ENCODE measurements at regions not wholly inside any gene's neighbourhood (a gene's known extent, or its start where the extent isn't known, plus 50 kb on each side); places are given as distances from the start of the nearest gene placed in this dataset.
A peak's percentile ranks its signal among the peaks of the same experiment; 100 is the strongest.
"Not testable (repeated sequence)": the region's sequence is repeated elsewhere in the genome, so short reads cannot be mapped to it uniquely, and the experiment has no call there.

DNA sequence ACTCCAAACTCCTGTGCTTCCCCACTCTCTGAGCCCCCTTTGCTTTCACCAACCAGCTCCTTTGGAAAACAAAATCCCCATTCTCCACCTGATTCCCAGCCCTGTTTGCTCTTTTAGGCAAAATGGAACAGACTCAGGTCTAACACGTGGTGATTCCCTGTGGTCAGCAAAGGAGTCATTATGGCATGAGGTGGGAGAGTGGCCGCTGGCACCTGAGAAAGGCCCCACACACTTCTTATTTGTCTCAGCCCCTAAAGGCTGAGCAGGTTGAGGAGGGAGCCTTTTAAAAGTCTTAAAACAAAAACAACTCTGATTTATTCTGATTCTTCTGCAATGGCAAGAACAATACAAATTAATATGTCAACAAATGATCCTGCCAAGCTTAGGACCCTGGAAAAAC, 401.2 kb downstream of the TNS1 start:
- Histone ChIP-seq H3K27ac (ENCODE audit: low read length) (no peak overlapping the region), H3K4me3 (ENCODE audit: low read length) (no peak overlapping the region), H3K9me3 (ENCODE audit: control insufficient read depth, low read depth, low read length) (no peaks in the 10 kb centered on the region), H3K36me3 (ENCODE audit: control insufficient read depth, insufficient read depth, low read length) (no peaks in the 10 kb centered on the region), H3K4me1 (ENCODE audit: control insufficient read depth, insufficient read depth, low read length) (no peaks in the 10 kb centered on the region), H3K27me3 (ENCODE audit: control insufficient read depth, insufficient read depth, low read length) (peaks cover 15% of the 10 kb centered on the region)
- no CpG with 5 or more reads among the region's 2 CpGs for WGBS (ENCODE audit: insufficient coverage, low lambda C conversion rate)
- no peak for DNase-seq

DNA sequence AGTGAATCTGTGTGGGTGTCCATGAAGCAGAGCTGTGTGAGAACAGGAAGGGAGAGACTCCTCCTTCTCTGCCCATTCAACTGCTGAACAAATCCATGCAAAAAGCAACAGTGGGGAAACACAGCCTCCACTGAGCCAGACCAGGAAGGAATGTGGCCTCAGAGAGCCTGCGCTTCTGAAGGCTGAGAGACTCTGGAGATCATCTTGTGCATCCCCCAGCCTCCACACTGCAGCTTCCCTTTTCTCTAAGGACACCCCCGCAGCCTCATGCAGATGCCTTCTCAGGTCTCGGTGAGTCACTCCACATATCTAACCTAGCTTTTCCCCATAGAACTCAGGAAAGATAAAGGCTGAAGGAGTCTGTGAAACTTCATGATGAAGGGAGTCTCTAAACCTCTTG, 402.9 kb downstream of the TNS1 start:
- Histone ChIP-seq H3K27me3 (ENCODE audit: control insufficient read depth, insufficient read depth, low read length) (peaks cover 15% of the 10 kb centered on the region), H3K4me1 (ENCODE audit: control insufficient read depth, insufficient read depth, low read length) (no peaks in the 10 kb centered on the region), H3K4me3 (ENCODE audit: low read length) (no peak overlapping the region), H3K9me3 (ENCODE audit: control insufficient read depth, low read depth, low read length) (no peaks in the 10 kb centered on the region), H3K27ac (ENCODE audit: low read length) (no peak overlapping the region), H3K36me3 (ENCODE audit: control insufficient read depth, insufficient read depth, low read length) (no peaks in the 10 kb centered on the region)
- DNase-seq, result no peak
- WGBS (ENCODE audit: insufficient coverage, low lambda C conversion rate), result no CpG with 5 or more reads among the region's 3 CpGs

DNA sequence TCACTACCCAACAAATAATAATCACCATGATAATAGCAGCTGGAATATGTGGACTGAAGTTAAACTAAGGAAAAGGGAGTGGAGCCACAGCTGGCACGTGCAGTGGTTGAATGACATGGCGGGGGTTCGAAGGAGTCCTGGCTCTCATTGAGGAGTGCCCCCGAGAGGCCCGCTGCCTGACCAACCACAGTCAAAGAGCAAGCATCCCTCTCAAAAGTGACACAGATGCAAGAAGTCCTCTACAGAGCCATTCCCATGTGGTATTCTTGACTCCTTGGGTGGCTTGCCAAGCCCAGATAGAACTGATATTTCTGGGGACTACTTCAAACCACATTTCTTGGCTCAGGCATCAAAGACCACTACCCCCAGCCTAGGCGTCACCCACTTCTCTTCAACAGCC, 405.1 kb downstream of the TNS1 start:
- Histone ChIP-seq H3K4me1 (ENCODE audit: control insufficient read depth, insufficient read depth, low read length) (no peaks in the 10 kb centered on the region), H3K27ac (ENCODE audit: low read length) (no peak overlapping the region), H3K27me3 (ENCODE audit: control insufficient read depth, insufficient read depth, low read length) (peaks cover 12% of the 10 kb centered on the region), H3K4me3 (ENCODE audit: low read length) (no peak overlapping the region), H3K9me3 (ENCODE audit: control insufficient read depth, low read depth, low read length) (no peaks in the 10 kb centered on the region), H3K36me3 (ENCODE audit: control insufficient read depth, insufficient read depth, low read length) (no peaks in the 10 kb centered on the region)
- DNase-seq, result no peak
- no CpG with 5 or more reads among the region's 6 CpGs for WGBS (ENCODE audit: insufficient coverage, low lambda C conversion rate)

DNA sequence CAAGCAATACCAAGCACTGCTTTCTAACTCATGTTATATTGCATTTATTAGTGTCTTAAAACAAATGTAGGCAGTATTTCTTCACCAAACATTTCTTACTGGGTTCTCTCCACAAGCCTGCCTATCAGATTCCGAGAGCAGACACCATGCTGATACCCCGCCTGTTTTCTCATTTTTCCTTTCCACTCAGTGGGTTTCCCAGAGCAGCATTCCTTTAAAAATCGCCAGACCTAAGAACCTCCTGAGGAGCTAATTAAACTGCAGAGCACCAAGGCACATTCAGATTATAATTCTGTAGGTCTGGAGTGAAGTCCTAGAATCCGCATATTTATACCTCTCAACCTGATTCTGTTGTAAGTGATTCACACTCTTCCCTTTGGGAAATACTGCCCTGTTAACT, 405.6 kb downstream of the TNS1 start:
- no peaks in the 10 kb centered on the region for H3K36me3 ChIP-seq (ENCODE audit: control insufficient read depth, insufficient read depth, low read length)
- H3K4me3 ChIP-seq (ENCODE audit: low read length), result no peak overlapping the region
- peaks cover 12% of the 10 kb centered on the region for H3K27me3 ChIP-seq (ENCODE audit: control insufficient read depth, insufficient read depth, low read length)
- H3K27ac ChIP-seq (ENCODE audit: low read length), result no peak overlapping the region
- no peaks in the 10 kb centered on the region for H3K9me3 ChIP-seq (ENCODE audit: control insufficient read depth, low read depth, low read length)
- no peaks in the 10 kb centered on the region for H3K4me1 ChIP-seq (ENCODE audit: control insufficient read depth, insufficient read depth, low read length)
- DNase-seq, result no peak
- WGBS (ENCODE audit: insufficient coverage, low lambda C conversion rate), result 100% methylated on average over 2 of the region's 4 CpGs

DNA sequence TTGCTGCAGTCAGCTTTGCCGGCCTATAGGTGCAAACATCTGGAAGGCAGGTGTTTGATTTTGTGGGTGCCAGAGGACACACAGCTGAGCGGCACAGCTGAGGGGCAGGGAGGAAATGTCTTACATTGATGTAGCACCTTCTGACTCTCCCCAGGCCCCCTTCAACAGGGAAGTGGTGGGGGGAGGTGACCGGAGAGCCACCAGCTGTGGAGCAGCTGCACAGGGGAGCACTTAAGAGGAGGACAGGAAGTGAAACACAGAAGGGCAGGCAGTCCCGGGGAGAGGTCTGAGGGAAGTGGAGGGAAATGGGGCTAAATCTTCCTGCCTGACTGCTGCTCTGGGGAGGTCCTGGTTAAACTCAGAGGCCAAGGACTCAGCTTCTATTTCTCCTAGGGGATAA, 409.1 kb downstream of the TNS1 start:
- Histone ChIP-seq H3K36me3 (ENCODE audit: control insufficient read depth, insufficient read depth, low read length) (no peaks in the 10 kb centered on the region), H3K27me3 (ENCODE audit: control insufficient read depth, insufficient read depth, low read length) (peaks cover 5% of the 10 kb centered on the region), H3K27ac (ENCODE audit: low read length) (no peak overlapping the region), H3K9me3 (ENCODE audit: control insufficient read depth, low read depth, low read length) (no peaks in the 10 kb centered on the region), H3K4me1 (ENCODE audit: control insufficient read depth, insufficient read depth, low read length) (no peaks in the 10 kb centered on the region), H3K4me3 (ENCODE audit: low read length) (no peak overlapping the region)
- DNase-seq, result peak; percentile 9 to 15
- WGBS (ENCODE audit: insufficient coverage, low lambda C conversion rate), result no CpG with 5 or more reads among the region's 4 CpGs

DNA sequence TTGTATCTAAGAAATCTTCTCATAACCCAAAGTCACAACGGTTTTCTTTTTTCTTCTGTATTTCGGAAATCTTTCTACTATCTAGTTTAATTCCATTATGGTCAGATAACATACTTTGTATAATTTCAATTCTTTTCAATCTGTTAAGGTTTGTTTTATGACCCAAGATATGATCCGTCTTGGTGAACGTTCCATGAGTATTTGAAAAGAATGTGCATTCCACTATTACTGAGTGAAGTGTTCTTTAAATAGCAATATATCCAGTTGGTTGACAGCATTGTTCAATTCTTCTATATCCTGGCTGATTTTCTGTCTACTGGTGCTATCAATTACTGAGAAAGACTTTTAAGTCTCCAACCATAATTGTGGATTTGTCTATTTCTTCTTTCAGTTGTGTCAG, 414.5 kb downstream of the TNS1 start:
- Histone ChIP-seq H3K27me3 (ENCODE audit: control insufficient read depth, insufficient read depth, low read length) (peaks cover 4% of the 10 kb centered on the region), H3K4me3 (ENCODE audit: low read length) (no peak overlapping the region), H3K36me3 (ENCODE audit: control insufficient read depth, insufficient read depth, low read length) (no peaks in the 10 kb centered on the region), H3K4me1 (ENCODE audit: control insufficient read depth, insufficient read depth, low read length) (no peaks in the 10 kb centered on the region), H3K27ac (ENCODE audit: low read length) (no peak overlapping the region), H3K9me3 (ENCODE audit: control insufficient read depth, low read depth, low read length) (no peaks in the 10 kb centered on the region)
- no peak for DNase-seq
- WGBS (ENCODE audit: insufficient coverage, low lambda C conversion rate), result 80% methylated on average over 2 of the region's 4 CpGs

DNA sequence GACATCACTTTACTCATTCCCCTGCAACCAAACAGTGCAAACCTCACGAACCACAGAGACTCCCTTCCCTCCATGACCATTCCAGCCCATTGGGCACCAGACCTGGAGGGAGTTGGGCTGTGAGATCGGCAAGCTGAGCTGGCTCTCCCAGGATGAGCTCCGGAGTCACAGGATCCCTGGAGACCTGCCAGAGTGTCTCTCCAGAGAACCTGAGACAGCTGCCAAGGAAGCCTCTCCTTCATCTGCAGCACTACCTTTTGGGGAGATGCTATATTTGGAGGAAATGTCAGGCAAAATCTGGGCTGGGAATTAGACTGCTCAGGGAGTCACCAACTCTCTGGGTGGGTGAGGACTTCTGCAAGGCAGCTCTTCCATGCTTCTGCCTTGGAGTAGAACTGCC, 417.4 kb downstream of the TNS1 start:
- DNase-seq, result no peak
- WGBS (ENCODE audit: insufficient coverage, low lambda C conversion rate), result no CpG with 5 or more reads among the region's 3 CpGs
- no peaks in the 10 kb centered on the region for H3K36me3 ChIP-seq (ENCODE audit: control insufficient read depth, insufficient read depth, low read length)
- H3K27ac ChIP-seq (ENCODE audit: low read length), result no peak overlapping the region
- peaks cover 4% of the 10 kb centered on the region for H3K27me3 ChIP-seq (ENCODE audit: control insufficient read depth, insufficient read depth, low read length)
- no peaks in the 10 kb centered on the region for H3K4me1 ChIP-seq (ENCODE audit: control insufficient read depth, insufficient read depth, low read length)
- no peaks in the 10 kb centered on the region for H3K9me3 ChIP-seq (ENCODE audit: control insufficient read depth, low read depth, low read length)
- H3K4me3 ChIP-seq (ENCODE audit: low read length), result no peak overlapping the region

DNA sequence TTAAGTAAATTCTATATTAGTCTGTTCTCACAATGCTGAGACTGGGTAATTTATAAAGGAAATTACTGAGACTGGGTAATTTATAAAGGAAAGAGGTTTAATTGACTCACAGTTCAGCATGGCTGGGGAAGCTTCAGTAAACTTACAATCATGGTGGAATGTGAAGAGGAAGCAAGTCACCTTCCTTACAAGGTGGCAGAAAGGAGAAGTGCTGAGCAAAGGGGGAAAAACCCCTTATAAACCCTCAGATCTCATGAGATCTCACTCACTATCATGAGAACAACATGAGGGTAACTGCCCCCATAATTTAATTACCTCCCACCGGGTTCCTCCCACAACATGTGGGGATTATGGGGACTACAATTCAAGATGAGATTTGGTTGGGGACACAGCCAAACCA, 422.4 kb downstream of the TNS1 start:
- no CpG with 5 or more reads among the region's 1 CpG for WGBS (ENCODE audit: insufficient coverage, low lambda C conversion rate)
- H3K4me3 ChIP-seq (ENCODE audit: low read length); H3K27ac ChIP-seq (ENCODE audit: low read length); H3K36me3 ChIP-seq (ENCODE audit: control insufficient read depth, insufficient read depth, low read length); DNase-seq; H3K4me1 ChIP-seq (ENCODE audit: control insufficient read depth, insufficient read depth, low read length); H3K27me3 ChIP-seq (ENCODE audit: control insufficient read depth, insufficient read depth, low read length); H3K9me3 ChIP-seq (ENCODE audit: control insufficient read depth, low read depth, low read length): not testable (repeated sequence)

DNA sequence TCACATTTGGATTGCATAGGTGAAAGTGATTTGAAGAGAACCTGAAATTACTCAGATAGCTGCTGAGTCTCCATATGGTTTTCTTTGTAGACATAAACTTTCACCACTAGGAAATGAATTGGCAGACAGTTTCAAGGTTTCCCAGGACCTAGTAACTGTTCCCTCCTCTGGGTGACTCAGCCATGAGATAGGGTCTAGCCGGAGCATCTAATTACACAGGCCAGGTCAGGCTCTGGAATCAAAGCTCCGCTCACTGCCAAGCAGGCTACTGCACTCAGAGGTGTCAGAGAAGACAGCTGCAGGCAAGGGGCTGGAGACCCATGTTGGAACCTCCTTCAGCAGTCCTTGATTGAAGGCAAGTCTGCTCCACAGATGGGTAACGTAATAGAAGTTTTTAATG, 429.2 kb downstream of the TNS1 start:
- no peak overlapping the region for H3K27ac ChIP-seq (ENCODE audit: low read length)
- no peaks in the 10 kb centered on the region for H3K36me3 ChIP-seq (ENCODE audit: control insufficient read depth, insufficient read depth, low read length)
- H3K27me3 ChIP-seq (ENCODE audit: control insufficient read depth, insufficient read depth, low read length), result no peaks in the 10 kb centered on the region
- WGBS (ENCODE audit: insufficient coverage, low lambda C conversion rate), result no CpG with 5 or more reads among the region's 3 CpGs
- H3K4me3 ChIP-seq (ENCODE audit: low read length), result no peak overlapping the region
- no peaks in the 10 kb centered on the region for H3K9me3 ChIP-seq (ENCODE audit: control insufficient read depth, low read depth, low read length)
- DNase-seq, result no peak
- no peaks in the 10 kb centered on the region for H3K4me1 ChIP-seq (ENCODE audit: control insufficient read depth, insufficient read depth, low read length)

DNA sequence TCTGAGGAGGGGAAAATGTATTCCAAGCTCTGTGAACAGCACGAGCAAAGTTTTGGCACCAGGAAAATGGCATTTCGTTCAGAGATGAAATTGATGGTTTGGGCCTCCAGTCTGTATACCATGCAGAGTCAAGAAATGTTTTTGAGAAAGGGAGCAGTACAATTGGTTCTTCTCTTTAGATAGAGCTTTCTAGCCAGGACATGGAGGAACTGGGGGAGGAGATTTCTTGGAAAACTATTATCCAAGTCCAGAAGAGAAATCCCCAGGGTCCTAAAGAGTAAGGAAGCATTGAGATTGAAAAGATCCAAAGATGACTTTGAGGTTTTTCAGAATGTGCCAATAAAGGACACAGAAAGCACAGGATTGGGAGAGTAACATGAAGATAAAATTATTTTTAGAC, 432.4 kb downstream of the TNS1 start:
- no CpG with 5 or more reads among the region's 2 CpGs for WGBS (ENCODE audit: insufficient coverage, low lambda C conversion rate)
- Histone ChIP-seq H3K36me3 (ENCODE audit: control insufficient read depth, insufficient read depth, low read length) (no peaks in the 10 kb centered on the region), H3K27ac (ENCODE audit: low read length) (no peak overlapping the region), H3K27me3 (ENCODE audit: control insufficient read depth, insufficient read depth, low read length) (no peaks in the 10 kb centered on the region), H3K9me3 (ENCODE audit: control insufficient read depth, low read depth, low read length) (no peaks in the 10 kb centered on the region), H3K4me1 (ENCODE audit: control insufficient read depth, insufficient read depth, low read length) (no peaks in the 10 kb centered on the region), H3K4me3 (ENCODE audit: low read length) (no peak overlapping the region)
- no peak for DNase-seq

DNA sequence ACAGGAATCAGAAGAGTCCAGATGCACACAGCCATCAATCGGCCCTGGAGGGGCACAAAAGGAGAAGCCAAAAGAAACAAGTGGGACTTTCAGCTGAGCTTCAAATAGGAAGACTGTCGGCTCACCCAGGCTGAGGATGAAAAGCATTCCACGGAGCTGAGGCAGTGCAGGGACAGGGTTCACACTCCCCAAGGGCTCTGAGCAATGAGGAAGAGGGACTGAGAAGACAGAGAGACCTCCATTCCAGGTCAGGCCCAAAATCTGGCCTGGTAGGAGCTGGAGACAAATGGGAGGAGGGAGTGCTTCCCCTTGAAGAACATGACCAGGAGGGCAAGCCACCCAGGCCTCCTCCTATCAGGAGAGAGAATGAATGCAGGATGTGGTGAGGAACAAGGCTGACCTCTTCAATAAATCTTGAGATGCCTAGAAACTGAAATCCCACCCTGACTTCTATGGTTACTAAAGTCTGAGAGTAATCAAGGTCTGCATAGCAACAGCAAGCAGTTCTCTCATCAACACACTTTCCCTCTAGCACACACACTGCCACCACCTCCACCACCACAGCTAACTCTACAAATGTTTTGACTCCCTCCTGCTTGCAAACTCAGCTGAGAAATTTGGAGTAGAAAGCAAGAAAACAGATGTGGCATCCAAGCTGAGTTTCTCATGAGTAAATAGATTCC, 434.4 kb downstream of the TNS1 start:
- Histone ChIP-seq H3K4me3 (ENCODE audit: low read length) (no peak overlapping the region), H3K9me3 (ENCODE audit: control insufficient read depth, low read depth, low read length) (no peaks in the 10 kb centered on the region), H3K27me3 (ENCODE audit: control insufficient read depth, insufficient read depth, low read length) (no peaks in the 10 kb centered on the region), H3K4me1 (ENCODE audit: control insufficient read depth, insufficient read depth, low read length) (no peaks in the 10 kb centered on the region), H3K36me3 (ENCODE audit: control insufficient read depth, insufficient read depth, low read length) (no peaks in the 10 kb centered on the region), H3K27ac (ENCODE audit: low read length) (no peak overlapping the region)
- no peak for DNase-seq
- 50% methylated on average over 2 of the region's 3 CpGs for WGBS (ENCODE audit: insufficient coverage, low lambda C conversion rate)

Data from large intestine (tissue), 3 donors.